ENCODE measurements at regions not wholly inside any gene's neighbourhood (a gene's known extent, or its start where the extent isn't known, plus 50 kb on each side); places are given as distances from the start of the nearest gene placed in this dataset.

GRCh38 chr9:88043647-88044046 lies 69.3 kb upstream of the CDK20 start:
- Histone ChIP-seq H3K4me3 (no peak overlapping the region), H3K9me3 (peaks cover 14% of the 10 kb centered on the region), H3K4me2 (no peak overlapping the region), H3K4me1 (no peaks in the 10 kb centered on the region), H3K27ac (no peak overlapping the region)
- DNase-seq (ENCODE audit: low read depth in 1 of 2, low spot score in 1 of 2), result no peak
- no peak for TF ChIP-seq MAX (IDR thresholded peaks at IDR 0.05)
- no peak for TF ChIP-seq MYC (IDR thresholded peaks at IDR 0.05; ENCODE audit: borderline replicate concordance, low read length)
- TF ChIP-seq CBX8 (IDR thresholded peaks at IDR 0.05), result no peak
- no peak for TF ChIP-seq HEYL (CRISPR knock-in tag; IDR thresholded peaks at IDR 0.05)
- no peak for TF ChIP-seq POLR2AphosphoS2 (conservative IDR thresholded peaks at IDR 0.05; ENCODE audit: low read length)
- no peak for TF ChIP-seq CHD2 (IDR thresholded peaks at IDR 0.05; ENCODE audit: low read length, partially characterized antibody)
- TF ChIP-seq RAD21 (conservative IDR thresholded peaks at IDR 0.05 in 1 of 2, IDR thresholded peaks at IDR 0.05 in 1 of 2), result 0 out of 5 replicates have a peak, but pooled peaks of 1 of the 2 experiments have one; percentile 6
- no peak for TF ChIP-seq POLR2A (IDR thresholded peaks at IDR 0.05; ENCODE audit: low read length)
- TF ChIP-seq NR3C1 (IDR thresholded peaks at IDR 0.05), result no peak
- ChIA-PET POLR2A (no interaction called here), CTCF (no interaction called here)
- FAIRE-seq, result no peak
- WGBS (ENCODE audit: missing lambda C conversion rate), result 20% methylated on average over 3 of the region's 3 CpGs
- ATAC-seq, result no peak

GRCh38 chr9:88041447-88041846 lies 67.1 kb upstream of the CDK20 start:
- H3K4me2 ChIP-seq, result no peak overlapping the region
- H3K9me3 ChIP-seq, result peaks cover 31% of the 10 kb centered on the region
- TF ChIP-seq ZSCAN20 (CRISPR knock-in tag; IDR thresholded peaks at IDR 0.05) (no peak), SMC3 (IDR thresholded peaks at IDR 0.05) (peak; percentile 69), JUNB (IDR thresholded peaks at IDR 0.05) (no peak), TFCP2L1 (CRISPR knock-in tag; IDR thresholded peaks at IDR 0.05) (no peak), GATA3 (IDR thresholded peaks at IDR 0.05; ENCODE audit: borderline replicate concordance) (no peak), RAD21 (conservative IDR thresholded peaks at IDR 0.05 in 1 of 2, IDR thresholded peaks at IDR 0.05 in 1 of 2) (peak; percentile 70 to 77), BHLHE40 (IDR thresholded peaks at IDR 0.05; ENCODE audit: low read depth, low read length) (no peak), CTCF (IDR thresholded peaks at IDR 0.05) (peak; percentile 59)
- ChIA-PET CTCF (interaction anchor here (0.7 to 1.5 kb wide), 14 partner anchors 11 to 1624 kb away, joined by 3 to 7 read pairs (median 3); no protein-coding TSS in a partner anchor), POLR2A (no interaction called here)
- 89% methylated on average over 1 of the region's 1 CpG for WGBS (ENCODE audit: missing lambda C conversion rate)
- peak in 1 of 2 experiments; percentile 31 for DNase-seq (ENCODE audit: low read depth in 1 of 2, low spot score in 1 of 2)
- H3K27ac ChIP-seq, result no peak overlapping the region
- H3K4me1 ChIP-seq, result no peaks in the 10 kb centered on the region
- H3K4me3 ChIP-seq, result no peak overlapping the region
- ATAC-seq, result peak in 1 of 2 experiments; percentile 59; a peak in 3 of 6 replicates
- no peak for FAIRE-seq

GRCh38 chr9:88037285-88037845 lies 63.0 kb upstream of the CDK20 start:
- ChIA-PET POLR2A (no interaction called here), CTCF (interaction anchor here (1.1 to 1.5 kb wide), 2 partner anchors 29 to 39 kb away, joined by 3 to 4 read pairs; no protein-coding TSS in a partner anchor)
- no peak overlapping the region for H3K4me3 ChIP-seq
- ATAC-seq (no peak), FAIRE-seq (no peak), DNase-seq (ENCODE audit: low read depth in 1 of 2, low spot score in 1 of 2) (no peak)
- no peak overlapping the region for H3K4me2 ChIP-seq
- 54% methylated on average over 3 of the region's 3 CpGs for WGBS (ENCODE audit: missing lambda C conversion rate)
- peaks cover 2% of the 10 kb centered on the region; the same call in 1 of the 3 replicates for H3K4me1 ChIP-seq
- no peak overlapping the region for H3K27ac ChIP-seq
- TF ChIP-seq RFX5 (IDR thresholded peaks at IDR 0.05) (no peak), RARB (CRISPR knock-in tag; IDR thresholded peaks at IDR 0.05) (no peak), GATA3 (IDR thresholded peaks at IDR 0.05; ENCODE audit: borderline replicate concordance) (no peak), CEBPB (IDR thresholded peaks at IDR 0.05) (no peak), NFE2L2 (conservative IDR thresholded peaks at IDR 0.05; ENCODE audit: low read length) (no peak), ATOH8 (CRISPR knock-in tag; IDR thresholded peaks at IDR 0.05; ENCODE audit: low read depth) (no peak), ELK1 (IDR thresholded peaks at IDR 0.05; ENCODE audit: low read depth, low read length) (no peak), ZNF302 (CRISPR knock-in tag; IDR thresholded peaks at IDR 0.05) (no peak), HDAC2 (IDR thresholded peaks at IDR 0.05) (no peak), CHD2 (IDR thresholded peaks at IDR 0.05; ENCODE audit: low read length, partially characterized antibody) (no peak), CBX8 (IDR thresholded peaks at IDR 0.05) (no peak)
- peaks cover 22% of the 10 kb centered on the region for H3K9me3 ChIP-seq

Measured in A549 (cell line).